Omental fat pad (tissue), 3 donors: ENCODE measurements at regions not wholly inside any gene's neighbourhood (a gene's known extent, or its start where the extent isn't known, plus 50 kb on each side); places are given as distances from the start of the nearest gene placed in this dataset.

Experiments
- ATAC-seq: fragments of 150-250 bp; one replicate; pipeline ENCODE4 v1.9.1; 2016; ENCODE audit warnings: mild to moderate bottlenecking, moderate library complexity; ENCODE audit not compliant: low FRiP score
- DNase-seq: peaks from one replicate; pipeline ENCODE4 v3.0.0-alpha.2; 2019; ENCODE audit warnings: low spot score
- CTCF ChIP-seq, 3 donors: fragments of 450-650 bp; IDR thresholded peaks; one replicate each; pipeline ENCODE4 v1.5.1; 2016 to 2017; ENCODE audit warnings: antibody characterized with exemption in 3 of 3, mild to moderate bottlenecking in 3 of 3, moderate library complexity in 2 of 3

GRCh38 chr5:118597543-118597942 is 390.8 kb downstream of the DTWD2 start:
- no peak for TF ChIP-seq CTCF (IDR thresholded peaks at IDR 0.05)
- no peak for ATAC-seq
- DNase-seq = no peak

- no peak for TF ChIP-seq CTCF (IDR thresholded peaks at IDR 0.05)
- no peak for DNase-seq
- no peak for ATAC-seq
These were observed 392.1 kb downstream of the DTWD2 start for GRCh38 chr5:118596255-118596654.

- DNase-seq (no peak), ATAC-seq (no peak)
- no peak for TF ChIP-seq CTCF (IDR thresholded peaks at IDR 0.05)
These were observed 395.4 kb downstream of the DTWD2 start for GRCh38 chr5:118593003-118593328.

GRCh38 chr5:118592229-118593002 is 395.9 kb downstream of the DTWD2 start:
- DNase-seq = no peak
- TF ChIP-seq CTCF (IDR thresholded peaks at IDR 0.05) = no peak
- ATAC-seq = no peak

- TF ChIP-seq CTCF (IDR thresholded peaks at IDR 0.05) = no peak
- DNase-seq = no peak
- ATAC-seq = no peak
These were observed 397.5 kb downstream of the DTWD2 start for GRCh38 chr5:118590806-118591205.

GRCh38 chr5:118580949-118581348 is 407.4 kb downstream of the DTWD2 start:
- ATAC-seq = peak; percentile 88
- TF ChIP-seq CTCF (IDR thresholded peaks at IDR 0.05) = no peak
- no peak for DNase-seq

- ATAC-seq (no peak), DNase-seq (no peak)
- no peak for TF ChIP-seq CTCF (IDR thresholded peaks at IDR 0.05)
These were observed 410.3 kb downstream of the DTWD2 start for GRCh38 chr5:118578093-118578492.
